MM.1S (cell line): ENCODE measurements at regions not wholly inside any gene's neighbourhood (a gene's known extent, or its start where the extent isn't known, plus 50 kb on each side); places are given as distances from the start of the nearest gene placed in this dataset.

ENCODE experiments used
- DNase-seq: peaks from one replicate; pipeline ENCODE4 v3.0.0-alpha.2; 2015
- H2AFZ ChIP-seq: fragments of 300-600 bp; sonication (generic); 2 replicates; pipeline ENCODE4 v1.6.0; 2016; ENCODE audit warnings: antibody characterized with exemption, low read length
- H3F3A ChIP-seq: fragments of 300-600 bp; sonication (generic); 2 replicates; pipeline ENCODE4 v1.6.1; 2016; ENCODE audit warnings: mild to moderate bottlenecking, antibody characterized with exemption, low read length, moderate library complexity, mixed read lengths; ENCODE audit not compliant: insufficient read depth
- H3K27ac ChIP-seq: fragments of 300-600 bp; sonication (generic); 2 replicates; pipeline ENCODE4 v1.5.1; 2016; ENCODE audit warnings: mild to moderate bottlenecking, low read length
- H3K27me3 ChIP-seq: fragments of 300-600 bp; sonication (generic); replicated peaks from 2 replicates; pipeline ENCODE4 v1.6.0; 2016; ENCODE audit warnings: low read length; ENCODE audit not compliant: insufficient read depth
- H3K36me3 ChIP-seq: fragments of 300-600 bp; sonication (generic); replicated peaks from 2 replicates; pipeline ENCODE4 v1.6.1; 2016; ENCODE audit warnings: mild to moderate bottlenecking, low read length, mixed read lengths; ENCODE audit not compliant: insufficient read depth
- H3K4me1 ChIP-seq: fragments of 300-600 bp; sonication (generic); 2 replicates; pipeline ENCODE4 v1.6.1; 2016; ENCODE audit warnings: low read length, mixed read lengths
- H3K4me2 ChIP-seq: fragments of 300-600 bp; sonication (generic); 2 replicates; pipeline ENCODE4 v1.6.0; 2016; ENCODE audit warnings: low read depth, low read length
- H3K4me3 ChIP-seq: fragments of 300-600 bp; sonication (generic); 2 replicates; pipeline ENCODE4 v1.5.1; 2016; ENCODE audit warnings: low read length, mixed read lengths
- H3K79me2 ChIP-seq: fragments of 300-600 bp; sonication (generic); 2 replicates; pipeline ENCODE4 v1.6.1; 2016; ENCODE audit warnings: mixed run types, low read length, mixed read lengths
- H3K9ac ChIP-seq: fragments of 300-600 bp; sonication (generic); 2 replicates; pipeline ENCODE4 v1.6.1; 2016; ENCODE audit warnings: low read length, mixed read lengths
- H3K9me2 ChIP-seq: fragments of 300-600 bp; sonication (generic); replicated peaks from 2 replicates; pipeline ENCODE4 v1.6.1; 2016; ENCODE audit warnings: mild to moderate bottlenecking, low read length, mixed read lengths; ENCODE audit not compliant: insufficient read depth
- H3K9me3 ChIP-seq: fragments of 300-600 bp; sonication (generic); replicated peaks from 2 replicates; pipeline ENCODE4 v1.6.1; 2016; ENCODE audit warnings: mild to moderate bottlenecking, low read length, mixed read lengths; ENCODE audit not compliant: insufficient read depth
- H4K20me1 ChIP-seq: fragments of 300-600 bp; sonication (generic); 2 replicates; pipeline ENCODE4 v1.6.1; 2016; ENCODE audit warnings: mild to moderate bottlenecking, low read length, moderate library complexity, mixed read lengths; ENCODE audit not compliant: insufficient read depth
- EZH2 ChIP-seq: fragments of 300-600 bp; sonication (generic); optimal IDR thresholded peaks from 2 replicates; pipeline ENCODE3; 2017; ENCODE audit warnings: low read depth, mild to moderate bottlenecking, antibody characterized with exemption, low read length, mixed read lengths
- EZH2phosphoT487 ChIP-seq: fragments of 300-600 bp; sonication (generic); IDR thresholded peaks from 2 replicates; pipeline ENCODE4 v1.6.1; 2018; ENCODE audit warnings: antibody characterized with exemption, low read length
- TF ChIP-seq, protein P1 (sequence below): fragments of 300-600 bp; sonication (generic); IDR thresholded peaks from 2 replicates; pipeline ENCODE4 v1.5.1; 2016; ENCODE audit warnings: antibody characterized with exemption, low read length, mixed read lengths

DNA sequence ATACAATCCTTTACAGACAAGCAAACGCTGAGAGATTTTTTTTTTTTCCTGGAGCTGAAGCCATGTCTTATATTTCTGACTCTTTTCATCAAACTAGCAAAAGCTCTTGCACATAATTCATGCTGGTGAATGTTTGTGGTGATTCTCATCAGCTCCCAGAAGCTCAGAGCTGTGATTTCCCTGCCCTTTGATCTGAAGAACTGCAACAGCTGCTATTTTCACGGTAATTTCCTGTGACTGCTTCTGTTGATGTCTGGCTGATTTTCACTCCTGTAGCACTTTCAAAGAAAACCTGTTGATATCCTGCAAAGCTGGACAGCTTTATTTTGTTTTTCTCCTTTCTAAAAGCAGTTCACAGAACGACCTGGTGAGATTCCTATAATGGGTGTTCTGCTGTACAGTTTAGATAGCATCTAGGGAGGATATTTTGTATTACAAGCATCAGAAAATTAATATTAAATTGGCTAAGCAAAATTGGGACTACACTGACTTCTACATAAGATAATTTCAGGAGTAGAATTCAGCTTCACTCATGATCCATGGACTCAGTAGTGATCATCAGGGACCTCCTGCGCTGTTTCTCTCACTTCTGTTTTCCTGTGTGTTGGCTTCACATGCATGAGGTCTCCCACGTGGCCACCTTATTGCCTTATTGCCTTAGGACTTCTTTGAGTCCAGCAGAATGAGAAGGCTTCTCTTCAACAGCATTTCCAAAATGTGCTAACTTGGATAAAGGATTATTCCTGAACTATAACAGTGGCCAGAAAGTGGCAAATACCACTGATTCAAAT, 1111.6 kb upstream of the SORCS1 start:
- no peak for TF ChIP-seq EZH2
- TF ChIP-seq, protein P1, sequence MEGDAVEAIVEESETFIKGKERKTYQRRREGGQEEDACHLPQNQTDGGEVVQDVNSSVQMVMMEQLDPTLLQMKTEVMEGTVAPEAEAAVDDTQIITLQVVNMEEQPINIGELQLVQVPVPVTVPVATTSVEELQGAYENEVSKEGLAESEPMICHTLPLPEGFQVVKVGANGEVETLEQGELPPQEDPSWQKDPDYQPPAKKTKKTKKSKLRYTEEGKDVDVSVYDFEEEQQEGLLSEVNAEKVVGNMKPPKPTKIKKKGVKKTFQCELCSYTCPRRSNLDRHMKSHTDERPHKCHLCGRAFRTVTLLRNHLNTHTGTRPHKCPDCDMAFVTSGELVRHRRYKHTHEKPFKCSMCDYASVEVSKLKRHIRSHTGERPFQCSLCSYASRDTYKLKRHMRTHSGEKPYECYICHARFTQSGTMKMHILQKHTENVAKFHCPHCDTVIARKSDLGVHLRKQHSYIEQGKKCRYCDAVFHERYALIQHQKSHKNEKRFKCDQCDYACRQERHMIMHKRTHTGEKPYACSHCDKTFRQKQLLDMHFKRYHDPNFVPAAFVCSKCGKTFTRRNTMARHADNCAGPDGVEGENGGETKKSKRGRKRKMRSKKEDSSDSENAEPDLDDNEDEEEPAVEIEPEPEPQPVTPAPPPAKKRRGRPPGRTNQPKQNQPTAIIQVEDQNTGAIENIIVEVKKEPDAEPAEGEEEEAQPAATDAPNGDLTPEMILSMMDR = no peak
- no peak for TF ChIP-seq EZH2phosphoT487
- no peaks in the 10 kb centered on the region for H4K20me1 ChIP-seq

DNA sequence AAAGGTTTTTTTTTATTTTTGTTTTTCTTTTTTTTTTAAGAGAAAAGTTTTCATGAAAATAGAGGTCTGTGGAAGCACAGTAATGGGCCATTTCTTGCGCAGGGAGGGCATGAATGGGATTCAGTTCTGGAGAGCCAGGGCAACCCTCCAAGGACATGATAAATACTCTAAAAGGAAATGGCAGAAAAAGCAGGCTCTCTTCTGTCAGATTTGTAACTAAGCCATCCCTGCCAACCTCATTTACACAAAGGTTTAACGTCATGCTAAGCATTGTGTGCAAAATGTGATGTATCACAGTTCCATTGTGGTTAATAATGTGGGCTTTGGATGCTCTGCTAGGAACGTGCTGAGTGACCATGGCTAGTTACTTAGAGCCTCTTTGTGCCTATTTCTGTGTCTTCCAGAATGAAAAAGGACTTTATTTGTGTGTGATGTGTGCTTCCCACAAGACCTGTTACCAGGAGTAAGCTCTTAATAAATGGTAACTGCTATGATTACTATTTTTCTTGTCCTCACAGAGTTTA, 1095.9 kb upstream of the SORCS1 start:
- no peak overlapping the region for H2AFZ ChIP-seq

More for the DNA sequence above, 1111.6 kb upstream of the SORCS1 start:
- Histone ChIP-seq H3K4me3 (no peak overlapping the region), H3K4me2 (no peak overlapping the region), H3K9me2 (no peaks in the 10 kb centered on the region), H3K9ac (no peak overlapping the region), H3K4me1 (no peaks in the 10 kb centered on the region), H3F3A (no peaks in the 10 kb centered on the region), H3K79me2 (no peaks in the 10 kb centered on the region), H3K9me3 (no peaks in the 10 kb centered on the region), H2AFZ (no peak overlapping the region), H3K27ac (no peak overlapping the region), H3K27me3 (no peaks in the 10 kb centered on the region), H3K36me3 (no peaks in the 10 kb centered on the region)
- peak; percentile 50 for DNase-seq

DNA sequence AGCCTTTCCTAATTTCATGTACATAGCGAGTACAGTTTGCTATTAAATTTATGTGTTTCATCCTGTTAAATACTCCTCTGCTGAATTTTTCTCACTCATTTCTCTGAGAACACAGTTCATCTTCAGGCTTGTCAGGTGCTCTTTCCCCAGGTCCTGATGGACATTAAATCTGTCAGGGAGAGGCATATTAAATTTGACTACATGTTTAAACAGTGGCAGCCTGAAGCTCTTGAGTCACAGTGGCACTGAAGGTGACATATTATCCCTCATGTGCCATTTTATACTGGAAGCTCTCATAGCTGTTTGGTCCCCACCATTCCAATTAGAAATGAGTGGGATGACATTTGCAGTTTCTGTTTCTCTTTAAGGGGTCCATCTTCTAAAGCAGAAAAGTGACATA, 1089.6 kb upstream of the SORCS1 start:
- no peak overlapping the region for H3K4me2 ChIP-seq
- no peaks in the 10 kb centered on the region for H3K9me2 ChIP-seq
- no peaks in the 10 kb centered on the region for H3K4me1 ChIP-seq
- TF ChIP-seq, protein P1 = no peak
- TF ChIP-seq EZH2phosphoT487 (no peak), EZH2 (no peak)
- no peak overlapping the region for H3K9ac ChIP-seq
- H3K4me3 ChIP-seq = no peak overlapping the region
- H3K27ac ChIP-seq = no peak overlapping the region
- H3K9me3 ChIP-seq = no peaks in the 10 kb centered on the region
- H2AFZ ChIP-seq = no peak overlapping the region
- no peaks in the 10 kb centered on the region for H3K27me3 ChIP-seq
- H3F3A ChIP-seq = no peaks in the 10 kb centered on the region
- H3K36me3 ChIP-seq = no peaks in the 10 kb centered on the region
- no peaks in the 10 kb centered on the region for H4K20me1 ChIP-seq
- no peak for DNase-seq
- H3K79me2 ChIP-seq = no peaks in the 10 kb centered on the region

More for the DNA sequence above, 1095.9 kb upstream of the SORCS1 start:
- Histone ChIP-seq H4K20me1 (no peaks in the 10 kb centered on the region), H3K9me3 (no peaks in the 10 kb centered on the region), H3K9me2 (no peaks in the 10 kb centered on the region), H3K36me3 (no peaks in the 10 kb centered on the region), H3F3A (no peaks in the 10 kb centered on the region), H3K79me2 (no peaks in the 10 kb centered on the region), H3K4me3 (no peak overlapping the region), H3K27me3 (no peaks in the 10 kb centered on the region), H3K9ac (no peak overlapping the region), H3K4me2 (no peak overlapping the region), H3K27ac (no peak overlapping the region), H3K4me1 (no peaks in the 10 kb centered on the region)
- DNase-seq = no peak
- no peak for TF ChIP-seq EZH2
- no peak for TF ChIP-seq EZH2phosphoT487
- TF ChIP-seq, protein P1 = no peak
